Retinal pigment epithelial cell (primary cell): ENCODE measurements at regions not wholly inside any gene's neighbourhood (a gene's known extent, or its start where the extent isn't known, plus 50 kb on each side); places are given as distances from the start of the nearest gene placed in this dataset.

Source experiments
- DNase-seq: peaks from one replicate; pipeline ENCODE4 v3.0.0-alpha.2; 2010; ENCODE audit warnings: low read depth
- H3K4me3 ChIP-seq: 2 replicates; pipeline ENCODE4 v1.5.1; 2011; ENCODE audit warnings: mild to moderate bottlenecking, low read length, control low read depth, moderate library complexity
- CTCF ChIP-seq: conservative IDR thresholded peaks from 2 replicates; pipeline ENCODE4 v1.5.1; 2011; ENCODE audit warnings: low read depth, low read length, control low read depth, inconsistent platforms

GRCh38 chr21:35363458-35363857 is 314.4 kb upstream of the RUNX1 start:
- no peak for TF ChIP-seq CTCF
- no peak for DNase-seq

GRCh38 chr21:35361988-35362387 is 312.9 kb upstream of the RUNX1 start:
- no peak overlapping the region for H3K4me3 ChIP-seq
- TF ChIP-seq CTCF: no peak
- DNase-seq: no peak

More at GRCh38 chr21:35363458-35363857, 314.4 kb upstream of the RUNX1 start:
- no peak overlapping the region for H3K4me3 ChIP-seq

- TF ChIP-seq CTCF: no peak
- DNase-seq: no peak
Measured at GRCh38 chr21:35360870-35361570, 311.9 kb upstream of the RUNX1 start.

GRCh38 chr21:35359076-35359475 is 310.0 kb upstream of the RUNX1 start:
- DNase-seq: no peak
- no peak for TF ChIP-seq CTCF
- H3K4me3 ChIP-seq: no peak overlapping the region

More at GRCh38 chr21:35360870-35361570, 311.9 kb upstream of the RUNX1 start:
- H3K4me3 ChIP-seq: no peak overlapping the region

GRCh38 chr21:35358008-35358407 is 308.9 kb upstream of the RUNX1 start:
- TF ChIP-seq CTCF: no peak
- H3K4me3 ChIP-seq: no peak overlapping the region
- no peak for DNase-seq

GRCh38 chr21:35357041-35357780 is 308.1 kb upstream of the RUNX1 start:
- no peak overlapping the region for H3K4me3 ChIP-seq
- no peak for TF ChIP-seq CTCF
- DNase-seq: no peak

GRCh38 chr21:35354078-35354477 is 305.0 kb upstream of the RUNX1 start:
- TF ChIP-seq CTCF: no peak
- H3K4me3 ChIP-seq: no peak overlapping the region
- DNase-seq: no peak
